HCT116 (cell line): ENCODE measurements at regions not wholly inside any gene's neighbourhood (a gene's known extent, or its start where the extent isn't known, plus 50 kb on each side); places are given as distances from the start of the nearest gene placed in this dataset.

ENCODE experiments used
- ATAC-seq: fragments of 200-7000 bp; cut with Tn5 transposase; 2 replicates; pipeline ENCODE4 v1.9.1; 2020; ENCODE audit warnings: mild to moderate bottlenecking, moderate library complexity
- BruUV-seq: library from RNA; stranded (reverse); fragments of 400-500 nt; replicated peaks from 2 replicates; lab custom pipeline; 2021; lab: Mats Ljungman, UMichigan
- CTCF ChIA-PET: fragments of 300-600 bp; sonication (Branson Sonifier 250); formaldehyde crosslinking; loops from one replicate; lab custom pipeline; 2021; ENCODE audit warnings: antibody characterized with exemption; lab: Charles Lee
- POLR2A ChIA-PET: fragments of 300-600, 350-600 bp; sonication (Branson Sonifier 250); formaldehyde crosslinking; loops from one replicate; lab custom pipeline; 2021; ENCODE audit warnings: antibody characterized with exemption; lab: Charles Lee
- RAD21 ChIA-PET, 2 experiments: fragments of 300-600 bp; sonication (Branson Sonifier 250); formaldehyde crosslinking; loops; one replicate each; lab custom pipeline; 2023; ENCODE audit warnings: low total read pairs in 2 of 2; ENCODE audit not compliant: uncharacterized antibody in 2 of 2, unreplicated experiment in 2 of 2, low non-redundant PET in 1 of 2; lab: Charles Lee
- DNase-seq: peaks from one replicate; pipeline ENCODE4 v3.0.0-alpha.2; 2010; ENCODE audit warnings: low read depth, low spot score
- H2AFZ ChIP-seq: fragments of 200-600 bp; shearing (Covaris generic), sonication (generic); 2 replicates; pipeline ENCODE4 v1.6.1; 2017; ENCODE audit warnings: low read depth, mixed run types, mixed read lengths, antibody characterized with exemption, low read length; ENCODE audit not compliant: poor library complexity, severe bottlenecking
- H3K27ac ChIP-seq: 2 replicates; pipeline ENCODE4 v1.5.1; 2012; ENCODE audit warnings: low read depth, low read length
- H3K27me3 ChIP-seq: fragments of 200-600 bp; sonication (generic); 2 replicates; pipeline ENCODE4 v1.6.1; 2016; ENCODE audit warnings: mixed run types, low read length, mixed read lengths; ENCODE audit not compliant: insufficient read depth
- H3K36me3 ChIP-seq, 2 experiments: fragments of 200-500 bp in 1 of 2; fragments of 200-600 bp in 1 of 2; sonication (Bioruptor generic) in 1 of 2; sonication (generic) in 1 of 2; 2 replicates each; pipeline versions ENCODE4 v1.5.1 to v1.6.1; 2014 to 2016; ENCODE audit warnings: low read length in 2 of 2, inconsistent platforms in 1 of 2, mixed read lengths in 1 of 2, mixed run types in 1 of 2; ENCODE audit not compliant: insufficient read depth in 2 of 2, control insufficient read depth in 1 of 2
- H3K4me1 ChIP-seq, 2 experiments: fragments of 200-600 bp in 1 of 2; sonication (generic) in 1 of 2; 2 replicates each; pipeline versions ENCODE4 v1.5.1 to v1.6.1; 2012 to 2017; ENCODE audit warnings: low read length in 2 of 2, inconsistent platforms in 1 of 2, mild to moderate bottlenecking in 1 of 2, mixed read lengths in 1 of 2, mixed run types in 1 of 2, moderate library complexity in 1 of 2; ENCODE audit not compliant: insufficient read depth in 2 of 2, control insufficient read depth in 1 of 2
- H3K4me2 ChIP-seq: fragments of 200-600 bp; sonication (generic); 2 replicates; pipeline ENCODE4 v1.6.1; 2017; ENCODE audit warnings: mixed run types, low read length, mixed read lengths
- H3K4me3 ChIP-seq, 2 experiments: fragments of 200-600 bp in 1 of 2; sonication (generic) in 1 of 2; replicated peaks in 1 of 2; 2 replicates each; pipeline ENCODE4 v1.5.1; 2011 to 2016; ENCODE audit warnings: low read length in 2 of 2, control low read depth in 1 of 2, low read depth in 1 of 2, mild to moderate bottlenecking in 1 of 2, mixed read lengths in 1 of 2, mixed run types in 1 of 2
- H3K79me2 ChIP-seq: fragments of 200-600 bp; sonication (generic); 2 replicates; pipeline ENCODE4 v1.6.1; 2017; ENCODE audit warnings: mild to moderate bottlenecking, mixed run types, low read length, moderate library complexity, mixed read lengths; ENCODE audit not compliant: insufficient read depth
- H3K9ac ChIP-seq: fragments of 200-600 bp; sonication (generic); 2 replicates; pipeline ENCODE4 v1.6.1; 2016; ENCODE audit warnings: low read length, mixed read lengths
- H3K9me2 ChIP-seq: fragments of 200-600 bp; sonication (generic), shearing (Covaris generic); 2 replicates; pipeline ENCODE4 v1.6.1; 2017; ENCODE audit warnings: mixed run types, mild to moderate bottlenecking, moderate library complexity; ENCODE audit not compliant: insufficient read depth
- H3K9me3 ChIP-seq, 2 experiments: fragments of 200-500 bp in 1 of 2; fragments of 200-600 bp in 1 of 2; sonication (Bioruptor generic) in 1 of 2; sonication (generic) in 1 of 2; 2 replicates each; pipeline ENCODE4 v1.6.1; 2014 to 2017; ENCODE audit warnings: low read length in 2 of 2, mixed read lengths in 2 of 2, inconsistent platforms in 1 of 2, low read depth in 1 of 2, mild to moderate bottlenecking in 1 of 2, mixed run types in 1 of 2, moderate library complexity in 1 of 2; ENCODE audit not compliant: control insufficient read depth in 1 of 2, insufficient read depth in 1 of 2
- H4K20me1 ChIP-seq: fragments of 200-600 bp; sonication (generic), shearing (Covaris generic); 2 replicates; pipeline ENCODE4 v1.6.1; 2017; ENCODE audit warnings: mixed run types, mild to moderate bottlenecking, moderate library complexity; ENCODE audit not compliant: insufficient read depth
- EZH2phosphoT487 ChIP-seq: fragments of 200-600 bp; IDR thresholded peaks from 2 replicates; pipeline ENCODE4 v1.6.1; 2018; ENCODE audit warnings: antibody characterized with exemption, borderline replicate concordance
- POLR2A ChIP-seq: IDR thresholded peaks from 2 replicates; pipeline ENCODE4 v1.7.0; 2011; ENCODE audit warnings: borderline replicate concordance; ENCODE audit not compliant: insufficient read depth, insufficient read length; ENCODE audit errors: extremely low read depth
- POLR2AphosphoS5 ChIP-seq: IDR thresholded peaks from 2 replicates; pipeline ENCODE4 v1.6.1; 2011; ENCODE audit warnings: mild to moderate bottlenecking, low read depth, low read length, moderate library complexity
- REST ChIP-seq: IDR thresholded peaks from 2 replicates; pipeline ENCODE4 v1.6.1; 2012; ENCODE audit warnings: low read depth
- SIN3A ChIP-seq: IDR thresholded peaks from 2 replicates; pipeline ENCODE4 v1.6.1; 2012; ENCODE audit warnings: low read depth
- SRF ChIP-seq: IDR thresholded peaks from 2 replicates; pipeline ENCODE4 v1.6.1; 2012; ENCODE audit warnings: low read depth
- ZFX ChIP-seq: fragments of 450-650 bp; IDR thresholded peaks from 2 replicates; pipeline ENCODE4 v1.6.1; 2017
- intact Hi-C: fragments of 100-400 bp; cut with micrococcal nuclease; formaldehyde crosslinking; loops from 2 replicates; pipeline ENCODE4 v1.10.0; 2022

GRCh38 chr2:198767694-198768093 is 690.0 kb downstream of the SATB2 start:
- ChIA-PET RAD21 (no interaction called here), POLR2A (no interaction called here), CTCF (no interaction called here)
- Histone ChIP-seq H3K4me1 (no peaks in the 10 kb centered on the region), H3K79me2 (no peaks in the 10 kb centered on the region), H3K27ac (no peak overlapping the region), H4K20me1 (no peaks in the 10 kb centered on the region), H3K9me3 (no peaks in the 10 kb centered on the region), H3K9ac (no peak overlapping the region), H3K4me3 (no peak overlapping the region), H3K9me2 (no peaks in the 10 kb centered on the region), H3K4me2 (no peak overlapping the region), H3K27me3 (peaks cover 6% of the 10 kb centered on the region; the same call in 1 of the 2 replicates), H2AFZ (no peak overlapping the region), H3K36me3 (no peaks in the 10 kb centered on the region)
- TF ChIP-seq POLR2AphosphoS5 (no peak), POLR2A (no peak), SIN3A (no peak), ZFX (no peak)
- intact Hi-C loops, result no loop called here
- DNase-seq, result no peak
- BruUV-seq, result no TSS peak
- ATAC-seq, result no peak

DNA sequence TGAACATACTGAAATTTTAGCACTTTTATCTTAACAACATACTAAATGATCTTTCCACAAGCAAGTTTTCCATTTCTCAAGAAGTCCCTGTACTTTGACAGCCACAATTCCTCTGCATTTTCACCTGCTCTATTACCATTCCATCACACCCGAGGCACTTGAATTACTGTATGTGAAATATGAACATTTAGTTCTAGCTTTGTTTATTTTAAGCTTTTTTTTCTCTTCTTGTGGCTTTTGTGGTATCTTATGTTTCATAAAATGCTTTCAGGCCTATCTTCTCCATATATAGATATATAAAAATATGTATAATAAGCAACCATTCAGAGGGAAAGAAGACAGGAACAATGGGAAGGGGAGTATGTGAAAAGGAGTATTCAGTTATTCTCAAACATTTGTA is 693.9 kb downstream of the SATB2 start:
- Histone ChIP-seq H4K20me1 (no peaks in the 10 kb centered on the region), H3K27ac (no peak overlapping the region), H3K4me2 (no peak overlapping the region), H3K4me3 (no peak overlapping the region), H3K9me3 (no peaks in the 10 kb centered on the region), H3K36me3 (no peaks in the 10 kb centered on the region), H3K27me3 (peaks cover 4% of the 10 kb centered on the region; the same call in 1 of the 2 replicates), H3K9ac (no peak overlapping the region), H2AFZ (no peak overlapping the region), H3K79me2 (no peaks in the 10 kb centered on the region), H3K4me1 (no peaks in the 10 kb centered on the region), H3K9me2 (no peaks in the 10 kb centered on the region)
- ChIA-PET RAD21 (no interaction called here), POLR2A (no interaction called here), CTCF (no interaction called here)
- intact Hi-C loops, result no loop called here
- no peak for DNase-seq
- ATAC-seq, result no peak
- no TSS peak for BruUV-seq
- TF ChIP-seq EZH2phosphoT487 (no peak), SRF (no peak), REST (no peak)
- TF ChIP-seq, all 23 proteins: peak for 0
